KBM-7 (cell line): ENCODE measurements at regions not wholly inside any gene's neighbourhood (a gene's known extent, or its start where the extent isn't known, plus 50 kb on each side); places are given as distances from the start of the nearest gene placed in this dataset.

Experiments used
- DNase-seq: peaks from one replicate; pipeline ENCODE4 v3.0.0-alpha.2; 2015
- in situ Hi-C: fragments of 300-500 bp; cut with MboI; formaldehyde crosslinking; loops from 2 replicates; pipeline ENCODE4 v1.14.3; 2020; ENCODE audit warnings: low sequenced_read_pairs, low pct_unique_long_range_greater_than_20kb, mixed read lengths

DNA sequence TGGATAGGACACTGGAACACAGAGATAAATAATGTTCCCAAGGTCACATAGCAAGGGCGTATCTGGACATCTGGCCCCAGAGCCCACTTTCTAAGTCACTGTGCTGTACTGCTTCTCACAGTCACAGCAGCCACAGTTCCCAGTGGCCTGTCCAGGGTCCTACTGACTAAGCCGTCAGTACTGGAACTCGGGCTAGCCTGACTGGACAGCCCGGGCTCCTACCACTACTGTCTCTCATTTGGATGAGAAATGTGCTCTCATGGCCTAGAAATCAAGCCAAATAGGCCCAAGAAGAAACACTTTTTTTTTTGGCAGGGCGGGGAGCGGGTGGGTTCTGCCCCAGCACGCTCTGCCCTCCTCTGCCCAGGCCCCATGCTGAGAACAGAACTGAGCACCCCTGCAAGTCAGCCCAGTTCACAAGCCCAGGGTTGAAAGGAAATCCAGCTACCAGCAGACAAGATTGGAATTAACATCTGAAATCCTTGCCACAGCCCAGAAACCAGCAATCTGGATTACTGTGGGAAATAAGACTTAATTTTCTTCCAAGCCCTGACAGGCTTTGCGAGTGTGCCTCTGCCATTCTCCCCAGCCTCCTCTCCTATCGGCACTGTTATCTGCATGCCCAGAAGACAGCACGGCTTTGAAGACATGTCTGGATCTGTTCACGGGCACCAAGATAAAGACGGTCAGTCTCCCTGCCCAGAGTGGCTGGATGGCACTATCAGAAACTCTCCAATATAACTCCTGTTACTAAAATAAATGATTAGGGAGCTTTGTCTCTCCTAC is 182.9 kb upstream of the NCAM1 start:
- in situ Hi-C loops: no loop called here
- no peak for DNase-seq

DNA sequence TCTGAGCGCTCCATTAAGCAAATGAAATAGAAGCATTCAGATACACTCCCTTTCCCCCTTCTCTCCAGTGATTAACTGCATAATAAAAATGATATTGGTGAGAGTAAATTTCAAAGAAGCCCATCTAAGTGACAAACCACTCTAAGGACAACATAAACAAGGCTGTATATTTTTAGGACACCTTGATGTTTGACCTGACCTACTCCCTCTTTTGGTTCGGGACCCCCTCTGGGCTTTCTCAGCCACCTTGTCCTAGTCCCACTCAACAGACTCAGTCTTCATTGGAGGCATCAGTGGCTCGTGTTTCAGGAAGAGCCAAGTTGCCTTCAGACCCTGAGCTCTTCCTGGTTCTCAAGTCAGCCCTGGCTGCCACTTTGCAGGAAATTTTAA is 182.3 kb upstream of the NCAM1 start:
- no peak for DNase-seq
- in situ Hi-C loops: no loop called here

DNA sequence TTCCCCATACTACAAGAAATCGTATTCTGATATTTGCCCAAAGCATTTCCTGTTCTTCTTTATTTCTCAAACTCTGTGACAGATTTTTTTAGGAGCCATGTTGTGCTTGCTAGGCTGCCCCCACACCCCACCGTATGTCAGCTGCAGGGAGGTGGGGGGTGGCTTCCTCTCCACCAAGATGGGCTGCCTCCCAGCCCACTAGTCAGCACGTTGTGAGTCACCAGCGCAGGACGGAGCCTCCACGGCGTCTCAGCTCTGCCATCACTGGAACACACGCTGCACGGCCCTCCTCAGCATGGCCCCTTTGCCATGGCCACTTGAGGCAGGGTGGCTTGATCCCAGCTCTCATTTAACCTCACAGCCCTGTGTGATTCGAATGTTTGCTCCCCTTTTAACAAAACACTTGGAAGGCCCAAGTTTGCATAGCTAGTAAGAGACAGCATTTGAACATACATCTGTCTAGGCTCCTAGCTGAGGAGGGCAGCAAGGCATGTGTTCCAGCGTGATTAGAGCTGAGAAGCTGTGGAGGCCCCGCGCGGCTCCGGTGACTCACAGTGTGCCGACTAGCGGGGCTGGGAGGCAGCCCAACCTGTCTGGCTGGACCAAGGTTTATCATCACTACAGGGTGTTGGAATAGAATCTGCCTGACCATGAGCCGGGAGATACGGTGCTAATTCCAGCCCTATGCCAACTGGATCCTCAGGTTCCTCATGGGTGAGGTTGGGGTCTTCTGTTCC is 180.7 kb upstream of the NCAM1 start:
- no peak for DNase-seq
- in situ Hi-C loops: no loop called here

DNA sequence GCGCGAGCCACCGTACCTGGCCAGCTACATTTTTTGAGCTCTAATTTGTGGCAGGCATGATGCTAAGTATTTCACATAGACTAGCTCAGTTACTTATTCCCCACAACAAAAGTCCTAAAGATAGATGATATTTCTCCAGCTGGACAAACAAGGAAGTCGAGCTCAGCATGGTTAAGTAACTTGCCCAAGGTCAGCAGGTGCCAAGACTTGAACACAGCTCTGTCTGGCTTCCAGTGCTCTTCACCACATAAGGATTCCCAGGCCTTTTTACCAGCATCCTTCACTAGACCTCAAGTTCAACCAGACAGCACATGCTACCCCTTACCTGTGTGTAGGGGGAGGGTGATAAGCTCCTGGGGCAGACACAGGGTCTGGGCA is 177.3 kb upstream of the NCAM1 start:
- DNase-seq: no peak
- in situ Hi-C loops: no loop called here

DNA sequence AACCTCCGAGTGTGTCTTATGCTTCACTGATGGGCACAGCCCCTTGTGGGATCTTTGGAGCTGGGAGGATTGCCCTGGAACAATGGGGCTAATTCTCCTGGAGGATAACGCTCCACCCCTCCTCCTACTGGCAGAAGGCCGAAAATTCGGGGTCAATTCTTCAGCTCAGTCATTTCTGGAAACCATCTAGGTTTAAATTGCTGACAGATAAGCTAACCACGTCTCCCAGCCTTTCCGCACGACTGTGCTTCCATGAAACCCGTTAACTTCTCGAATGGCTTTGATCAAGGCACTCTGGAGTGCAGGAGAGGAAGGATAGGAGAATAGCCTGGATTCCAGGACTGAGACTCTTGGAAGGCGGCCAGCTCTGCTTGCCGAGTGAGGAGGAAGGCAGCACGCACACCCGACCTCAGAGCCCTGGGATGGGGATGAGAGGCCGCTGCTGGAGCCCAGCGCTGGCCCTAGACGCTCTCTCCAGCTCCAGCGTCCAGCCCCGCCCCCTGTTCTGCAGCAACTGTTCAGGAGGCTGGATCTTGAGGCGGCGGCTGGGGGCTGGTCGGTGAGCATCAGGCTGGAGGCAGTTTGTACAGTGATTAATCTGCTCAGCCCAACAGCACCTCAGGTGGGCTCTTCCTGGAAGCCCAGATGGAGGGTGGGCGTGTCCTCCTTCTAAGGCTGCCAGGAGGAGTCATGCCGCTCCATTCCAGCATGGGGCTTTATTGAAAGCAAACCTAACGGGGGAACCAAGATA is 176.7 kb upstream of the NCAM1 start:
- in situ Hi-C loops: no loop called here
- no peak for DNase-seq

DNA sequence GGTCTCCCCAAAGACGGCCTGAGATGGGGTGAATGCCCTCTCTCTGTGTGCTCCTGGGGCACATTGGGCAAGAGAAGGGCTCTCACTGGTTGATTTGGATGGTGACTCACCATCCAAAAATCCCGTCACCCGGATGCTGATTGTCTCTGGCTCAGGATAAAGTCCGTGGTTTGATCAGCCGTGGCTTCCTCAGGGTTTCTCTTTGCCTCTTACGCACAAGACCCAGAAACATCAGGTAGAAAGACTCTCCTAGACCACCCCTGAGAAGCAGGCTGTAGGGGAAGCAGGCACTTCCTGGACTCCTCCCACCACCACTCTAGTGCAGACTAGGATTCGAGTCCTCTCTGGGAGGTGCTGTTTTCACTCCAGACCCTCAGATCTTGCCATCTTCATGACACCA is 176.1 kb upstream of the NCAM1 start:
- in situ Hi-C loops: no loop called here
- DNase-seq: no peak

DNA sequence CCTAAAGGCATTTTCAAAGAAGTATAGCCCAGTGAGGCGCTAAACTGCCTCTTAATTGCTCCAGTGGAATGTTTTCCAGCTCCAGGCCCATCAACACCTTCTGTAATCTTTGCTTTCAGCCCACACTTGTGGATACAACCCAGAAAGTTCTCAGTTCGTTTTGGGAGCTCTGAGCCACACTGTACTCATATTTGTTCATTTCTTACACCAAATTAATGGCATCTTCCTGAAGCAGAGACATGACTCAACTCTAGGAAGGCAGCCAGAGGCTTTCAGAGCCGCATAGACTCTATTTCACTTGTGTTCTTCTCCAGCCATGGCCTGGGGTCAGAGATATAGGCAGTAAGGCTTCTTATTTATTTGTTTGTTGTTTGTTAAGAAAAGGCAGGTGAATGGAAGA is 175.5 kb upstream of the NCAM1 start:
- in situ Hi-C loops: no loop called here
- no peak for DNase-seq

DNA sequence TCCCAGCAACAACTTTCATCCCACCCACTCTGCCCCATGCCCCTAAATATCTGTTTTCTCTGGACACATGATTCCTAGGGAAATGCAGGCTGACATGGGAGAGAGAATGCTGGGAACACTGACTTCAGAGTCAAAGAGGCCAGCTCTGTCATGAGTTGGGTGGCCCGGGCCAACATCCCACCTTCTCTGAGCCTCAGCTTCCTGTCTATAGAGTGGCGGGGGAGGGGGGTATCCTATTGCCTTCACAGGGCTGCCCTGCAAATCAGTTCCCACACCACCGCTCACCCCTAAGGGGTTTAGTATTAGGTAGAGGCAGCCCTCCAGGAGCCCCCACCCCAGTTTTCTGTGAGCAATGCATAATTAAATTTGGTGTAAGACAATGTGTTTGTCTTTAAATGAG is 175.0 kb upstream of the NCAM1 start:
- no peak for DNase-seq
- in situ Hi-C loops: no loop called here

DNA sequence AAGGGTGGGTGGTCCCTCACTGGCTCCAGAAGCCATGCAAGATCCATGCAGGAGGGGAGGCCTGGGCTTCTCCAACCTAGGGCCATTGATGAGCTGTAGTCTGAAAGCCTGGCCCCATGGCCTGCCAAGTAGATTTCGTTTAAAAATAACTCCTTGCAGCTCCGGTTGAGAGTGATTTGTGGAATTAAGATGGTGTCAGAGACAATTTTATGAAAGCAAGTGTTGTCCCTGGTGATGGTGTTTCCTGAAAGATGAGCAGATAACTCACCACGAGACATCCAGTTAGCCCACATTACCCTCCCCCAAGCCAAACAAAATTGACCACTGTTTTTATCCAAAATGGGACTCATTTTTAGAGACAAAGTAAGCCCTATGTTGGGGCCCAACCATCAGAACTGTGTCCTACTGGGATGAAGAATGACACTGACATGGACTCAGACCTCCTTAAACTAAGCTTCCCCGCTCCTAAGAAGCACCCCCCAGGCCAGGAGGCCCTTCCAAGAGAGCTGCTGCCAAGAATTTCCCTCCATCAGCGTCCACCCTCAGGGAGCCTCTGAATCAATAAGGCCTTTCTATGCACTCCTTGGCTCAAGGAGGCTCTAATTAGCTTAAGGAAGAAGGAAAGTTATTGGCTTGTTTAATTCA is 174.2 kb upstream of the NCAM1 start:
- in situ Hi-C loops: no loop called here

DNA sequence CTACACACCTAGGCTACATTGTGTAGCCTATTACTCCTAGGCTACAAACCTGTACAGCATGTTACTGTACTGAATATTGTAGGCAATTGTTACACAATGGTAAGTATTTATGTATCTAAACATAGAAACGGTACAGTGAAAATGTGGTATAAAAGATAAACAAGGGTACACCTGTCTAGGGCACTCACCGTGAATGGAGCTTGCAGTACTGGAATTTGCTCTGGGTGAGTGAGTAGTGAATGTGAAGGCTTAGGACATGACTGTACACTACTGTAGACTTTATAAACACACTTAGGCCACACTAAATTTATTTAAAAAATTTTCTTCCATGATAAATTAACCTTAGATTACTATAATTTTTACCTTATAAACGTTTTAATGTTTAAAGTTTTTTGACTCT is 171.7 kb upstream of the NCAM1 start:
- no peak for DNase-seq
- in situ Hi-C loops: no loop called here

More for the DNA sequence above, 174.2 kb upstream of the NCAM1 start:
- DNase-seq: no peak

DNA sequence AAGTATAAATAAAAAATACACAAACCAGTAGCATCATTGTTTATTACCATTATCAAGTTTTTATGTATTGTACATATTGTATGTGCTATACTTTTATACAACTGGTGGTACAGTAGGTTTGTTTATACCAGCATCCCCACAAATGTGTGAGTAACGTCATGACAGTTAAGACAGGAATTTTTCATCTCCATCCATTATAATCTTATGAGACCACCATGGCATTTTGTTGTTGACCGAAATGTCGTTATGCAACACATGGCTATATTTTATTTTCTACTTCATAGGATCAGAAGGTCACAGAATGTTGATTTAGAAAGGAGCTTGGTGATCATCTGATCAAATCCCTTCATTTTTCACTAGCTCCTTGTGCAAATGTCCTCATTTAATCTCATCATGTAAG is 170.9 kb upstream of the NCAM1 start:
- no peak for DNase-seq
- in situ Hi-C loops: no loop called here

DNA sequence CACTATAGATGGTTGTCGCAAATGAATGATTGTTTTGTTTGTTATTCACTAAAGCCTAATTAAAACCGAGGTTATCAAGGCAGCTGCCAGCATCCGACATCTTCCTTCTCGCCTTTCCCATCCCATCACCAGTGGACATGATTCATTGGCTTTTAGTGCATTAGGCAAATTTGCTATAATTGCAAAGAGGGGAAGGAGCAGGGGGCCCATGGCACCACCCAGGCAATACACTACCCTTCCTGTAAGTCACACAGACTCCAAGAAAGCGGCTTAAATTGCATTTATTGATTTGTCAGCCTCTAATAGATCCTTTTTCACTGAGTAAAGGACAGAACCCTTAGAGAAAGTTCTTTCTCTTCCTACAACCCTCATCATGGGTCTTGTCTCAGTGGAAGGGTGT is 169.2 kb upstream of the NCAM1 start:
- in situ Hi-C loops: no loop called here
- no peak for DNase-seq

DNA sequence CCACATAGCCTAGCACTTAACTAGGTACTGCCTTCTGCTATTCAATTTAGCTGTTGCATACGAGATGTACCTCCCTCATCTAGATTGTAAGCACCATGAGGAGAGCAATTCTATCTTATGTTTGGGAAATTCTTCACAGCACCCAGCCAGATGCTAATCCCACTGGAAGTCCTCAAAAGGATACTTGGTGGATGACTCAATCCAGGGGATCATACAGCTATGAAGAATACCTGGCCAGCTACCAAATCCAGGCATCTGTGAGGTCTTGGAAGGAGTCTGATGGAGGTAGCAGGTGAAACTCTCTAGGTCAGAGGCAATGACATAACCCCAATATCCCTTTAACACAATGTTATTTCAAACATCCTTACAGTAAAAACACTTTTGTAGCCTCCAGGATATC is 167.8 kb upstream of the NCAM1 start:
- no peak for DNase-seq
- in situ Hi-C loops: no loop called here

DNA sequence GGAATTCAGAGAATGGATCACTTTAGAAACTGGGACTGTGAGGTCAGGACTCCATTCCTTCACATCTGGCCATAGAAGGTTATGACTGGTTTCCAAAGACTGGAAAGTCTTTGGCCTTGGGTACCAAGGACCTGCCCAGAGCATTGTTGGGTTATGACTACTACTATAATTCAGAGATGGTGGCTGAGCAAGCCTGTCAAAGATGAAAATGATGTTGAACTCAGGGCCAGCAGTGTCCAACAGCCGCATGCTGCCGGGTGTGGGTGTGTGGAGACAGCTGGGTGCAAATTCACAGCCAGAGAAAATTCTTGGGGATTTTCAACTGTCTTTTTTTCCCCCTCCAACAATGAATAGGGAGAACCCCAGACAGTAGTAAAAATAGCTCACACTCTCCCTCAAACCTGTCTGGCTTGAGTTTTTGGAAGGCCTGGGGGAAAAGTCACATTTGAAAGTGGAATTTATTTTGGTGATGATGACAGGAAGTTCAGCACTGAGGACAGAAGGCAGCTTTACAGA is 166.8 kb upstream of the NCAM1 start:
- in situ Hi-C loops: no loop called here
- DNase-seq: no peak

DNA sequence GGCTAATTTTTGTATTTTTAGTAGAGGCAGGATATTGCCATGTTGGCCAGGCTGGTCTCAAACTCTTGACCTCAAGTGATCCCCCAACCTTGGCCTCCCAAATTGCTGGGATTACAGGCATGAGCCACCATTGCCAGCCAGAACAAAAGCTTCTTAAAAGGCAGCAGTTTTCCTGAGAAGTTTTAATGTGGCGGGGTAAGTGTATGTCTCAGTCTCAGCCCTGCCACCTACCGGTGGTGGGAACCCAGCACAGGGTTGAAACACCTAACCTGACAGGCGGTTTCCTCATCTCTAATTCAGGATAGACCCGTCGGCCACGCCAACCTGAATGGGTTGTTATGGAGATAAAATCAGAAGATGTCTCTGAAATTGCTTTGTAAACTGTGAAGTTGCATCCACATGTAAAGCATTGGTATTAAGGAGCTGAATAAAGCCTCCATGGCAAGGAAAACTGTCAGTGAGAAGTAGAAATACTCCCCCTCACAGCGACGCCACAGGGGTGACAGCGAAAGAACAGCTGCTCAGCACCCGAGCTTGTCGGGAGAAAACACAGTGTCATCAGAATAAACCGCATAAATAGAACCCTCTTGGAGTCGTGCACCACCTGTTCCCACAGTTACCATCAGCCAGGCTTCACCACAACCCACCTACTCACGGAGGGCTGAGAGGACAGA is 165.9 kb upstream of the NCAM1 start:
- peak; percentile 41 for DNase-seq
- in situ Hi-C loops: no loop called here

DNA sequence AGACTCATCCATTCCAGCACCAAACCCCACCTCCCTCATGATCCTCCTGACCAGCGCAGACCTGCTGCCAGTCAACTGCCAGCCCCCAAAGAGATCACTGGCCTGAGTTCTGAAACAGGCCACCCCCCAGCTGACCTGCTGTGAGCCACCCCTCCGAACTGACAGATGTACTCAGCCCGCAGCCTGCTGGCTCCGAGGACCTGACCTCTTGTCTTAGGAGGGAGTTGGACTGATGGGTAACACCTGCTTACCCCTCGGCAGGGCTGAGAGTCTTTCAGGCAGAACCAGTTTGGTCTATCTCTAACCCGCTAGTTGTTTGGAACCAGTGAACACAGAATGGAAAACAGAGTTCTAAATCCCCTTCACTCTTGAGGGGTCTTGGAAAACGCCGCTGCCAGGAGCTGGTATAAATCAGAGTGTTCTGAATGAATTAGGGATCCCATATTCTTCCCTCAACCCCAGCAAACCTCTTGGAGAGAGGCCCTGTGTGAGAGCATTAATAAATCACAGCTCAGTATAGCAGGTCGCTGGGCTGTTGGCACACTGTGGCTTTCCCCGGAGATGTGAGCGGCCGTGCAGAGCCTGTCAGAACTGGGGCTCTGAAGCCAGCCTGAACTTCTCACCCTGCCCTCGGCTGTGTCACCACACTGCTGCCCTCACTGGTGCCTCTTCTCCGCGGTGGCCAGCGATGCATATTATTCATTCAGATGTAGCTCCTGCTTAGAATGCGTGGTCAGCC is 165.1 kb upstream of the NCAM1 start:
- no peak for DNase-seq
- in situ Hi-C loops: no loop called here

DNA sequence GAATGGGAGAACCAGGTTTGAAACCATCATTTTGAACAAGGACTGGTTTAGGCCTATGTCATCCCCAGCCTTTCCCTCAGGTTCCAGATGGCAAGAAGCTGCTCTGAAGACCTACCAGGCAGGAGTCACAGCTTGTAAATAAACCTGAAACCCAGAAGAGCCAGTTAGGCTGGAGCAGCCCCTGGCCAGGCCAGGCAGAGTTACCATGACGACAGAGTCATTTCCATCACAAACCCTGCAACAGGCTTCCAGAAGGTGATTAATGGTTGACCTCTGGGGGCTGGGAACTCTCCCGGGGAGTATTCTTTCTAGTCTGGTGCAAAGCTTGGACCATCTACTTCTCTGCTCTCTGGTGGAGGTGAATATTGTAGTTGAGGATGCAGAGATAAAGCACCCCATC is 164.1 kb upstream of the NCAM1 start:
- DNase-seq: no peak
- in situ Hi-C loops: no loop called here

DNA sequence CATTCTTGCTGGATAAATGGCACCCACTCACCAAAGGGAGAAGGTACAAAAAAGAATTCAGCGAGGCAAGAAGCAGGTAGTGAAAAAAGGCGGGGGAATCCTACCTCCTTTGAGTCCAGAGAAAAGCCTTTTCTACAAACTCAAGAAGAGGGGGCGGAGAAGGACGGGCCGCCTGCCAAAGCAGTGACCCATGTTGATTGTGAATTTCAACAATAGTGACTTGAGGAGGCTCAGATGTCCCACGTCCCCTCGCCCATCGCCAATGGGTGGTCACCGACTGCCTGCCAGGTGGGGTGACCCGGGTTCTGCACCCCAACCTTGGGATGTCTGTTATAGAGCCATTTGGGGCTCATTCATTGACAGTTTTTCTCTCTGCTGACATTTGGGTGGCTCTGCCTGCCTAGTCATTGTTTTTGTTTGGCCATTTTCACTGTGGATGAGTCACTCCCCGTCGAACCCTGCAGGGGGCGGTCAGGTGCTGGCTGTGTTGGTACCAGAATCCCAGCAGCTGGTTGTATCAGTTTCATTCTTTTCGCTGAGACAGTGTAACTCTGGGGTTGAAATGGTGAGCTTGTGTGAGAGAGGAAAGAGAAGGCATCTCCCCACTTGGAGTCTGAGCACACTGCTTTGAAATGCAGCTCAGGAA is 163.4 kb upstream of the NCAM1 start:
- DNase-seq: peak; percentile 40
- in situ Hi-C loops: no loop called here
